ENCODE measurements at regions not wholly inside any gene's neighbourhood (a gene's known extent, or its start where the extent isn't known, plus 50 kb on each side); places are given as distances from the start of the nearest gene placed in this dataset.

DNA sequence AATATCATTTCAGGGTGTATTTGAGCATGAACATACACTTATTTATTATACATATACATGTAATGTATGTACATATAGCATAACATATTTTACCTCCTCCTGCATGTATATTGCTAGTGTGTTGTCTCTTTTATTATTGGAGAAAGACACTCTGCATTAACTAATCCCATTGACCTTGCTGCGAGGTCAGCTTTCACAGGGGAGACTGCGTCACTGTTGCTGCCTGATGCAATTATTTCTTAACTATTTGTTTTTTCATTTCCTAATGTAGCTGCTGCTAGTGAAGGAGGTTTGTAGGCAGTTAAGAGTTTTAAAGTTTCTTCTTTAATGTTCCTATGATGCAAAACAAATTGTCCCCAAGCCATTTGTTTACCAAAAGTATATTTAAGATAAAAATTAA, 185.4 kb upstream of the CNTN5 start:
- H3K9ac ChIP-seq (ENCODE audit: low read length), result no peak overlapping the region
- TF ChIP-seq EZH2 (IDR thresholded peaks at IDR 0.05; ENCODE audit: borderline replicate concordance, insufficient read depth, low read depth, low read length, poor library complexity, severe bottlenecking), result no peak
- TF ChIP-seq, protein P1, sequence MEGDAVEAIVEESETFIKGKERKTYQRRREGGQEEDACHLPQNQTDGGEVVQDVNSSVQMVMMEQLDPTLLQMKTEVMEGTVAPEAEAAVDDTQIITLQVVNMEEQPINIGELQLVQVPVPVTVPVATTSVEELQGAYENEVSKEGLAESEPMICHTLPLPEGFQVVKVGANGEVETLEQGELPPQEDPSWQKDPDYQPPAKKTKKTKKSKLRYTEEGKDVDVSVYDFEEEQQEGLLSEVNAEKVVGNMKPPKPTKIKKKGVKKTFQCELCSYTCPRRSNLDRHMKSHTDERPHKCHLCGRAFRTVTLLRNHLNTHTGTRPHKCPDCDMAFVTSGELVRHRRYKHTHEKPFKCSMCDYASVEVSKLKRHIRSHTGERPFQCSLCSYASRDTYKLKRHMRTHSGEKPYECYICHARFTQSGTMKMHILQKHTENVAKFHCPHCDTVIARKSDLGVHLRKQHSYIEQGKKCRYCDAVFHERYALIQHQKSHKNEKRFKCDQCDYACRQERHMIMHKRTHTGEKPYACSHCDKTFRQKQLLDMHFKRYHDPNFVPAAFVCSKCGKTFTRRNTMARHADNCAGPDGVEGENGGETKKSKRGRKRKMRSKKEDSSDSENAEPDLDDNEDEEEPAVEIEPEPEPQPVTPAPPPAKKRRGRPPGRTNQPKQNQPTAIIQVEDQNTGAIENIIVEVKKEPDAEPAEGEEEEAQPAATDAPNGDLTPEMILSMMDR (IDR thresholded peaks at IDR 0.05), result no peak
- H2AFZ ChIP-seq (ENCODE audit: insufficient read depth, low read depth, low read length, poor library complexity, severe bottlenecking), result no peak overlapping the region
- Mint-ChIP-seq H3K27me3 (no peaks in the 10 kb centered on the region), H3K4me1 (no peaks in the 10 kb centered on the region), H3K9me3 (ENCODE audit: insufficient read depth) (peaks cover 4% of the 10 kb centered on the region), H3K4me3 (no peak overlapping the region), H3K27ac (no peak overlapping the region)
- no peak overlapping the region for H3K4me3 ChIP-seq (ENCODE audit: control extremely low read depth in 1 of 5, extremely low read depth in 1 of 5, insufficient read depth in 1 of 5, low read depth in 2 of 5, low read length in 4 of 5)
- WGBS (ENCODE audit: insufficient coverage), result no CpG with 5 or more reads among the region's 2 CpGs
- no peaks in the 10 kb centered on the region for H3K27me3 ChIP-seq (replicated peaks in 1 of 4; ENCODE audit: control extremely low read depth in 1 of 4, control insufficient read depth in 3 of 4, insufficient read depth in 4 of 4, low read length in 3 of 4)
- H3K4me2 ChIP-seq (replicated peaks; ENCODE audit: low read depth, low read length, poor library complexity, severe bottlenecking), result no peak overlapping the region
- peaks cover 0 to 1% (median 0%) of the 10 kb centered on the region in 3 donors for H3K9me3 ChIP-seq (ENCODE audit: control extremely low read depth in 1 of 3, control insufficient read depth in 2 of 3, insufficient read depth in 1 of 3, low read length in 2 of 3)
- H3K4me1 ChIP-seq (ENCODE audit: control insufficient read depth in 2 of 2, insufficient read depth in 2 of 2, low read length in 2 of 2), result no peaks in the 10 kb centered on the region
- H3K79me2 ChIP-seq (ENCODE audit: control insufficient read depth, insufficient read depth, low read length), result no peaks in the 10 kb centered on the region
- POLR2A ChIA-PET, result no interaction called here
- H4K20me1 ChIP-seq (ENCODE audit: control insufficient read depth, insufficient read depth, low read length, poor library complexity, severe bottlenecking), result no peaks in the 10 kb centered on the region
- CTCF ChIA-PET, result no interaction called here
- no peak overlapping the region for H3K27ac ChIP-seq (ENCODE audit: low read length in 2 of 2)
- DNase-seq (no peak), ATAC-seq (ENCODE audit: low read depth) (no peak)
- no peaks in the 10 kb centered on the region for H3K36me3 ChIP-seq (replicated peaks in 1 of 2; ENCODE audit: control extremely low read depth in 1 of 2, control insufficient read depth in 1 of 2, extremely low read depth in 1 of 2, insufficient read depth in 2 of 2, low read length in 1 of 2)
- intact Hi-C loops (cut with micrococcal nuclease), result no loop called here

DNA sequence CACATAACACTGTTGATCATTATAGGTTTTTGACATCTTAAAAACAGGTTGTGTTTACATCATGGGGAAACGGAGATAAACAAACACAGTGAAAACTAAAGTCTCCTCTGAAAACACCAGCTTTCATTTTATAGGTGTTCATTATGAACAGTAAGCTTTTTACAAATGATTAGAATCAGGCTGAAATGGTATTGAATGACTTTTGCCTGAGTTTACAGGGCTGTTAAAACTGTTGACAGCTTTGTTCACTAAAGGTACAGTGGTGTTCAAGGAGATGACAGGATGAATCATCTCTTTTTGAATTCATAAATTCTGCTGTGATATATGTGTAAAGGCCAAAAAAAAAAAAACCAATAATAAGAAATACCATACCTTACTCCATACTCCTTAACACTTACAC, 184.6 kb upstream of the CNTN5 start:
- no peaks in the 10 kb centered on the region for H3K27me3 ChIP-seq (replicated peaks in 1 of 4; ENCODE audit: control extremely low read depth in 1 of 4, control insufficient read depth in 3 of 4, insufficient read depth in 4 of 4, low read length in 3 of 4)
- intact Hi-C loops (cut with micrococcal nuclease), result no loop called here
- no peak for ATAC-seq (ENCODE audit: low read depth)
- H3K4me1 ChIP-seq (ENCODE audit: control insufficient read depth in 2 of 2, insufficient read depth in 2 of 2, low read length in 2 of 2), result no peaks in the 10 kb centered on the region
- H3K27ac ChIP-seq (ENCODE audit: low read length in 2 of 2), result no peak overlapping the region
- POLR2A ChIA-PET, result no interaction called here
- no peak overlapping the region for H3K9ac ChIP-seq (ENCODE audit: low read length)
- H3K9me3 ChIP-seq (ENCODE audit: control extremely low read depth in 1 of 3, control insufficient read depth in 2 of 3, insufficient read depth in 1 of 3, low read length in 2 of 3), result peaks cover 0 to 1% (median 0%) of the 10 kb centered on the region in 3 donors
- H3K4me2 ChIP-seq (replicated peaks; ENCODE audit: low read depth, low read length, poor library complexity, severe bottlenecking), result no peak overlapping the region
- WGBS (ENCODE audit: insufficient coverage), result no CpG with 5 or more reads among the region's 1 CpG
- no peak for DNase-seq
- Mint-ChIP-seq H3K9me3 (ENCODE audit: insufficient read depth) (peaks cover 4% of the 10 kb centered on the region), H3K27me3 (no peaks in the 10 kb centered on the region), H3K27ac (no peak overlapping the region), H3K4me1 (no peaks in the 10 kb centered on the region), H3K4me3 (no peak overlapping the region)
- H4K20me1 ChIP-seq (ENCODE audit: control insufficient read depth, insufficient read depth, low read length, poor library complexity, severe bottlenecking), result no peaks in the 10 kb centered on the region
- H2AFZ ChIP-seq (ENCODE audit: insufficient read depth, low read depth, low read length, poor library complexity, severe bottlenecking), result no peak overlapping the region
- H3K4me3 ChIP-seq (ENCODE audit: control extremely low read depth in 1 of 5, extremely low read depth in 1 of 5, insufficient read depth in 1 of 5, low read depth in 2 of 5, low read length in 4 of 5), result no peak overlapping the region
- no peak for TF ChIP-seq EZH2 (IDR thresholded peaks at IDR 0.05; ENCODE audit: borderline replicate concordance, insufficient read depth, low read depth, low read length, poor library complexity, severe bottlenecking)
- TF ChIP-seq, protein P1 (IDR thresholded peaks at IDR 0.05), result no peak
- H3K36me3 ChIP-seq (replicated peaks in 1 of 2; ENCODE audit: control extremely low read depth in 1 of 2, control insufficient read depth in 1 of 2, extremely low read depth in 1 of 2, insufficient read depth in 2 of 2, low read length in 1 of 2), result no peaks in the 10 kb centered on the region
- CTCF ChIA-PET, result interaction anchor here (0.7 kb wide), 1 partner anchor 673 kb away, joined by 3 read pairs; no protein-coding TSS in a partner anchor
- H3K79me2 ChIP-seq (ENCODE audit: control insufficient read depth, insufficient read depth, low read length), result no peaks in the 10 kb centered on the region
